SK-N-MC (cell line): ENCODE measurements at regions not wholly inside any gene's neighbourhood (a gene's known extent, or its start where the extent isn't known, plus 50 kb on each side); places are given as distances from the start of the nearest gene placed in this dataset.

Source experiments
- DNase-seq: peaks from one replicate; pipeline ENCODE4 v3.0.0-alpha.2; 2011; ENCODE audit warnings: low read depth, low spot score
- H3K27ac ChIP-seq: fragments of 200-600 bp; sonication (generic); 2 replicates; pipeline ENCODE4 v1.5.1; 2016; ENCODE audit warnings: mixed run types
- H3K36me3 ChIP-seq: fragments of 200-600 bp; sonication (generic); 2 replicates; pipeline ENCODE4 v1.6.1; 2017; ENCODE audit warnings: antibody characterized with exemption, low read length, mixed read lengths; ENCODE audit not compliant: insufficient read depth
- H3K4me3 ChIP-seq: fragments of 200-600 bp; sonication (generic); 2 replicates; pipeline ENCODE4 v1.5.1; 2016
- H3K9ac ChIP-seq: fragments of 200-600 bp; sonication (generic); 2 replicates; pipeline ENCODE4 v1.8.0; 2017; ENCODE audit warnings: mixed run types, mixed read lengths; ENCODE audit not compliant: insufficient read length
- H3K9me3 ChIP-seq: fragments of 200-600 bp; sonication (generic); 2 replicates; pipeline ENCODE4 v1.6.1; 2017; ENCODE audit warnings: low read depth, mild to moderate bottlenecking, antibody characterized with exemption, low read length, moderate library complexity, mixed read lengths
- EZH2 ChIP-seq: fragments of 200-600 bp; sonication (generic); IDR thresholded peaks from one replicate; pipeline ENCODE4 v1.6.1; 2017; ENCODE audit warnings: antibody characterized with exemption
- FOXP2 ChIP-seq: optimal IDR thresholded peaks from 2 replicates; pipeline ENCODE3; 2011; ENCODE audit warnings: mild to moderate bottlenecking, moderate library complexity; ENCODE audit not compliant: insufficient read depth; ENCODE audit errors: extremely low read length, control extremely low read depth
- POLR2AphosphoS5 ChIP-seq: IDR thresholded peaks from 2 replicates; pipeline ENCODE4 v1.6.1; 2012; ENCODE audit warnings: mild to moderate bottlenecking, low read depth, low read length, borderline replicate concordance

DNA sequence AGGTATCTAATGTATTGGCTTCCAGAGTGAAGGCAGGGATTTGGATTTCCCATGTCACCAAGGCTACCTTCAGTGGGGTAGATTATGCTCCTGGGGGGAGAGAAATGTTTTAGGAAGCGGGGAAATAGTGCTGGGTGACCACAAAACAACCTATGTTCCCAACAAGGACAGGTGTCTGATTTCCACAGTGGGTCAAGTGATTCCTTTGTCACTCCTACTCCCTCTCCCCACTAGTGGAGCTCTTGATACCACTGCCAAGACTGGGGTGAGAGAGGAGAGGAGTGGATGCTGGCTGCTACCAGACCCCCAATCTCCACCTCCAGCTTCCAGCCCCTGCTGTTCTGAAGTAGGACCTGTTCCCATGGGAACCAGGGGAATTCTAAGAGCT is 104.3 kb upstream of the FAM78B start:
- H3K9ac ChIP-seq: no peak overlapping the region
- TF ChIP-seq FOXP2: no peak
- TF ChIP-seq POLR2AphosphoS5: no peak
- no peak for TF ChIP-seq EZH2

DNA sequence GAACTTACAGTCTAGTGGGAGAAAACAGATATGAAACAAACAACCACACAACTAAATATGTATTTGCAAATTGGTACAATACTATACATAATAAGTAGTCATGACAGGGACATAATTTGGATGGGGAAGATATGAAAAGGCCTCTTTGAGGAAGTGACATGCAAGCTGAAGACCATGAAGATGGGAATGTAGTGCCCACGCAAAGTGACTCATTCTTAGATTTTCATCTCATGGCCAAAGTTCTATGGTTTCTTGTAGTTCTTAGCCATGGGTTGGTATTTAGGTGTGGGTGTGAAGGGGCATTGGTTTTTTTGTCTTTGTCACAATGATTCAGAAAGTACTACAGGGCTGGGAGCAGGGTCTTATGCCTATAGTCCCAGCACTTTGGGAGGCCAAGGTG is 105.4 kb upstream of the FAM78B start:
- Histone ChIP-seq H3K36me3 (no peaks in the 10 kb centered on the region), H3K27ac (no peak overlapping the region), H3K9me3 (no peaks in the 10 kb centered on the region), H3K9ac (no peak overlapping the region), H3K4me3 (no peak overlapping the region)
- DNase-seq: no peak
- TF ChIP-seq FOXP2: no peak
- no peak for TF ChIP-seq POLR2AphosphoS5
- TF ChIP-seq EZH2: no peak

More for the DNA sequence above, 104.3 kb upstream of the FAM78B start:
- no peak for DNase-seq
- no peak overlapping the region for H3K4me3 ChIP-seq
- H3K36me3 ChIP-seq: no peaks in the 10 kb centered on the region
- no peak overlapping the region for H3K27ac ChIP-seq
- H3K9me3 ChIP-seq: no peaks in the 10 kb centered on the region

DNA sequence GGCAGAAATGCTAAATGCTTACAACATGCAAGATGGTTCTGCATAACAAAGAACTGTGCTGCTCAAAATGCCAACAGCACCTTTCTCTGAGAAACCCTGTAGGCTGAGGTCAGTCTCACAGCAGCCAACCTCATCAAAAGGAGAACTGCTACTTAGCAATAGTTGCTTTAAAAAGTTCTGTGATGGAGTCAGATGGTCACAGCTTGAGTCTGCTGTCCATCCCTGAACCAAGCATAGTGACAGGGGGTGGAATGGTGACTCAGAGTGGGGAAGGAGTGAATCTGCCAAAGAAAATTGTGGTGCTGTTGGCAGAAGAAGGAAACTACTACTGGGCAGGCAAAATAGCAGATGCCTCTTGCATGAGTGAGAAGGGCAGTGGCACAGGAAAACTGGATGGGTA is 106.0 kb upstream of the FAM78B start:
- Histone ChIP-seq H3K4me3 (no peak overlapping the region), H3K9me3 (no peaks in the 10 kb centered on the region), H3K36me3 (no peaks in the 10 kb centered on the region), H3K27ac (no peak overlapping the region), H3K9ac (no peak overlapping the region)
- no peak for DNase-seq
- TF ChIP-seq POLR2AphosphoS5: no peak
- no peak for TF ChIP-seq FOXP2
- no peak for TF ChIP-seq EZH2

- no peaks in the 10 kb centered on the region for H3K9me3 ChIP-seq
- H3K4me3 ChIP-seq: no peak overlapping the region
- no peak for DNase-seq
- no peak overlapping the region for H3K9ac ChIP-seq
- TF ChIP-seq POLR2AphosphoS5 (no peak), FOXP2 (no peak), EZH2 (no peak)
- no peak overlapping the region for H3K27ac ChIP-seq
- H3K36me3 ChIP-seq: no peaks in the 10 kb centered on the region
These were observed 106.8 kb upstream of the FAM78B start for GRCh38 chr1:166273618-166274017.

DNA sequence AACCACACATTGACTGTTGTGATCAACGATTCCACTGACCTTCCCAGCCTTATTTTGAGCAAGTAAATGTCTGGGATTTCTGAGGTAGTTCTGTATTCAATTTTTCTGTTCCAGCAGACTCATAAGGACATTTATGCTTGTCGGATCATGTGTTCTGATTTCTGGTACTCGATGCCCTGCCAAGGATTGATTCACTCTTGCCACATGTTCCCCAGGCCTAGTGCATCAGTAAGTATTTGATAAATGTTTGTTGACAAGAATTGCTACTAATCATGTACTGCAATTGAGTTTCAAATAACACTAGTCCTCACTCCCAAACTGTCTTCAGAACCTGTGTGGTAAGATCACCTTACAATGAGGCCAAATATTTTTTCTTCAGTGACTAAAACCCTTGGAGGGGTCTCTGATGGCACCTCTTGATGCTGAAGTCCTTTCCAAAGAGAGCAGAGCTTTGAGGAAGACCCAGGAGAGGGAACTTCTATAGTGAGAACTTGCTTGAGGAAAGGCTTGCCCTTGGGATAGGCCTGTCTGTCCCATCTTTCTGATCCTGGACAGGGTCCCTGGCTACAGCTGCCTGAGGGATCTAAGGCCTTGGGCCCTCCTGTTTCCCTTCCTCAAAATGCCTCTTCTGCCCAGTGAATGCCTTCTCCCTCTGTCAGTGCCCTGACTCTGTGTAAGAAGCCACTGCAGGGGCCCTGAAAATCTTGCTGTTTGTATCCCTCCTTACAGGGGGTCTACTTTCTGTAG is 115.8 kb upstream of the FAM78B start:
- H3K36me3 ChIP-seq: no peaks in the 10 kb centered on the region
- DNase-seq: no peak
- no peaks in the 10 kb centered on the region for H3K9me3 ChIP-seq
- H3K9ac ChIP-seq: no peak overlapping the region
- H3K27ac ChIP-seq: no peak overlapping the region
- TF ChIP-seq FOXP2 (no peak), POLR2AphosphoS5 (no peak), EZH2 (no peak)
- no peak overlapping the region for H3K4me3 ChIP-seq

DNA sequence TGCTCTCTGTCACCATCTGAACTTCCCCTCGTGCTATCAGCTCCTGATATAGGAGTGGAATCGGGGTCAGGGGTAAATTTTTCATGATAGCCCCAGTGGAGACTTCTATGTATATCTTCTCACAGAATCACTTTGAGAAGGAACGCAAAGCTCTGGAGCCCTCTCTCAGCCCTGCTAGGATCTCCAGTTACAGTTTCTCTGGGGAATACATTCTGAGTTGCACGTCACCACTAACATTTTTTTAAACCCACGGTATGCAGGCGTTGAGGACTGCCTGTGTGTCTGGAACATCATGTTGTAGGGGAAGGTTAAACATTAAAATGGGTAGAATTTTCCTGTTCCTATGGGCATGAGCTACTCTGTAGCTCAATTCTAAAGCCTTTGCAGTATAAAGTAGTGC is 116.4 kb upstream of the FAM78B start:
- TF ChIP-seq EZH2 (no peak), POLR2AphosphoS5 (no peak), FOXP2 (no peak)
- DNase-seq: no peak
- Histone ChIP-seq H3K4me3 (no peak overlapping the region), H3K27ac (no peak overlapping the region), H3K9ac (no peak overlapping the region), H3K36me3 (no peaks in the 10 kb centered on the region), H3K9me3 (no peaks in the 10 kb centered on the region)

- H3K9me3 ChIP-seq: no peaks in the 10 kb centered on the region
- DNase-seq: no peak
- no peak overlapping the region for H3K9ac ChIP-seq
- no peaks in the 10 kb centered on the region for H3K36me3 ChIP-seq
- no peak overlapping the region for H3K4me3 ChIP-seq
- no peak for TF ChIP-seq FOXP2
- no peak for TF ChIP-seq POLR2AphosphoS5
- TF ChIP-seq EZH2: no peak
- H3K27ac ChIP-seq: no peak overlapping the region
These were observed 116.8 kb upstream of the FAM78B start for GRCh38 chr1:166283600-166283999.

DNA sequence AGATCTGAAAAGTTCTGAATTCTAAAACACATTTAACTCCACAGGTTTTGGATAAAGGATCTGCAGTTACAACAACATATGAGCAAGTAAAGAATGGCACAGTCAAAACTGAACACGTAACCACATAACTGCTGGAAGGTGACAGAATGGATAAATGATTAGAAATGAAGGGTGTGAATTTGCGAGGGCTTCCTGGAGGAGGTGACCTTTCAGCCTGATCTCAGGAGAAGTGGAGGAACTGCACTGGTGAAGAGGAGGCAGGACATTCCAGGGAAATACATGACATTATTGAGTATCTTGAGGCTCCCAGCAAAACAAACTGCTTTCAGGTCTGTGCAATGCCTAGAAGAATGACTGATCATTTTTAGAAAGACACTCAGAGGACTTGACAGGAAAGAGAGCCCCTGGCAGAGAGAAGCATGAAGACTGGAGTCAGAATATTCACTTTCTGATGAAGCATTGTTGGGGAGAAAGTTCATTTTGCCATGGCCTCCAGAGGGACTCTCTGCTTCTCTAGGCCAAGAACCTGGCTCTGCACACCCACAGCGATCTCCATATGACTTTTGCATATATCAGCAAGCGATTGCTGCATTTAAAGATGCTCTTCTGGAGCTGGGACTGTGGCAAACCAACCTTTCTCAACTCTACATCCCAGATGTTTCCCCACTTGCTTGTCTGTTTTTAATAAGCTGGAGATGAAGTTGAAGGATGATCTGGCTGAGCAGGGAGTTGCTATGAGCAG is 122.7 kb upstream of the FAM78B start:
- Histone ChIP-seq H3K9me3 (no peaks in the 10 kb centered on the region), H3K27ac (no peak overlapping the region), H3K9ac (no peak overlapping the region), H3K36me3 (no peaks in the 10 kb centered on the region), H3K4me3 (no peak overlapping the region)
- no peak for DNase-seq
- TF ChIP-seq FOXP2 (no peak), EZH2 (no peak), POLR2AphosphoS5 (no peak)
